ENCODE measurements at regions not wholly inside any gene's neighbourhood (a gene's known extent, or its start where the extent isn't known, plus 50 kb on each side); places are given as distances from the start of the nearest gene placed in this dataset.

- no peak for TF ChIP-seq NANOG (IDR thresholded peaks at IDR 0.05; ENCODE audit: borderline replicate concordance)
- TF ChIP-seq POLR2AphosphoS5 (IDR thresholded peaks at IDR 0.05; ENCODE audit: low read depth), result no peak
- no peak for TF ChIP-seq CTCF (conservative IDR thresholded peaks at IDR 0.05; ENCODE audit: low read depth in 2 of 2)
- TF ChIP-seq STAT1 (IDR thresholded peaks at IDR 0.05; ENCODE audit: unreplicated experiment), result no peak
- no peak for TF ChIP-seq ZNF114 (CRISPR knock-in tag; IDR thresholded peaks at IDR 0.05)
- no peak for TF ChIP-seq ZNF331 (CRISPR knock-in tag; IDR thresholded peaks at IDR 0.05; ENCODE audit: low read depth)
- no peak for TF ChIP-seq CREB1 (CRISPR knock-in tag; IDR thresholded peaks at IDR 0.05; ENCODE audit: low read depth)
Measured at GRCh38 chr13:112188298-112188610, 121.3 kb downstream of the SOX1 start (continued).

- H3K36me3 Mint-ChIP-seq (ENCODE audit: low read depth), result peaks cover 5% of the 10 kb centered on the region
- peaks cover 5% of the 10 kb centered on the region; the same call in 2 of the 3 replicates for H3K9me3 Mint-ChIP-seq
- H3K79me2 ChIP-seq (replicated peaks; ENCODE audit: insufficient read depth), result no peaks in the 10 kb centered on the region
- no peaks in the 10 kb centered on the region for H3K27me3 ChIP-seq (ENCODE audit: insufficient read depth)
- 0 out of 2 replicates have a peak overlapping the region, but pooled peaks have one; percentile 10 for H2AFZ ChIP-seq
- no peaks in the 10 kb centered on the region for H3F3A ChIP-seq (replicated peaks; ENCODE audit: low read depth)
- DNase-seq (ENCODE audit: low spot score) (no peak), ATAC-seq (no peak)
- no peaks in the 10 kb centered on the region for H3K36me3 ChIP-seq (ENCODE audit: insufficient read depth)
- no peak overlapping the region for H3K27ac Mint-ChIP-seq
- no peaks in the 10 kb centered on the region for H4K20me1 ChIP-seq (replicated peaks; ENCODE audit: insufficient read depth)
- H3K27ac ChIP-seq (ENCODE audit: low read depth), result no peak overlapping the region
- H3K4me3 ChIP-seq, result no peak overlapping the region
- H3K4me1 ChIP-seq (ENCODE audit: insufficient read depth), result no peaks in the 10 kb centered on the region
- no peak overlapping the region for H3K4me2 ChIP-seq
- H3K4me3 Mint-ChIP-seq, result no peak overlapping the region
- H3K27me3 Mint-ChIP-seq (ENCODE audit: insufficient read depth, low read depth, poor library complexity), result peaks cover 7% of the 10 kb centered on the region
- no peaks in the 10 kb centered on the region for H3K4me1 Mint-ChIP-seq
- H3K9me2 ChIP-seq (ENCODE audit: insufficient read depth), result no peaks in the 10 kb centered on the region
- TF ChIP-seq JUNB (IDR thresholded peaks at IDR 0.05; ENCODE audit: unreplicated experiment), result no peak
- TF ChIP-seq POLR2AphosphoS5 (IDR thresholded peaks at IDR 0.05; ENCODE audit: low read depth), result no peak
- TF ChIP-seq ZNF114 (CRISPR knock-in tag; IDR thresholded peaks at IDR 0.05), result no peak
- TF ChIP-seq CTCF (conservative IDR thresholded peaks at IDR 0.05; ENCODE audit: low read depth in 2 of 2), result no peak
- no peak for TF ChIP-seq STAT1 (IDR thresholded peaks at IDR 0.05; ENCODE audit: unreplicated experiment)
- no peak for TF ChIP-seq CREB1 (CRISPR knock-in tag; IDR thresholded peaks at IDR 0.05; ENCODE audit: low read depth)
- no peak for TF ChIP-seq ZNF331 (CRISPR knock-in tag; IDR thresholded peaks at IDR 0.05; ENCODE audit: low read depth)
- no peak for TF ChIP-seq EZH2phosphoT487 (IDR thresholded peaks at IDR 0.05; ENCODE audit: unreplicated experiment)
- TF ChIP-seq REST (IDR thresholded peaks at IDR 0.05; ENCODE audit: unreplicated experiment), result no peak
- no peak for TF ChIP-seq ETS1 (IDR thresholded peaks at IDR 0.05)
Measured at GRCh38 chr13:112193463-112194166, 126.7 kb downstream of the SOX1 start.

Data from GM23338 (cell line).